HUDEP-2 (cell line): ENCODE measurements at regions not wholly inside any gene's neighbourhood (a gene's known extent, or its start where the extent isn't known, plus 50 kb on each side); places are given as distances from the start of the nearest gene placed in this dataset.
A peak's percentile ranks its signal among the peaks of the same experiment; 100 is the strongest.
"Not testable (repeated sequence)": the region's sequence is repeated elsewhere in the genome, so short reads cannot be mapped to it uniquely, and the experiment has no call there.

Experiments used
- DNase-seq, 76 experiments: peaks; one replicate each; lab custom pipeline; 2025; ENCODE audit not compliant: unreplicated experiment in 76 of 76; lab: John Stamatoyannopoulos, UW

DNA sequence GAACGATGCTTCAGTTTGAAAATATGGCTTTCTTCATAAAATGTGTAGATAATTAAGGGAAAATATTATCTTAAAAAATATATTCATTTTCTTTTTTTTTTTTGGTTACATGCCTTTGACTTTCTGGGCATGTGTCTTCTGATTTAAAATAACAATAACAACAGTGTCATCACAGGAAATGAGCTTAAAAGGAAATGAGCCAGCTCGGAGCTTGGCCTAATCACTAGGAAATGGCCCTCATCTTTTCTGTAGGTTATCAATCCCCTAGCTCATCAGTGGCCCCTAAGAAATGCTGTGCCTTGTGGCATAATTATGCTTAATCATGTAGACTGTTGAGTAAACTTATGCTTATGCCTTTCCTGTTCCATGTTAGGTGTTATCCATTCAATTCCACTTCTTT lies 141.8 kb upstream of the FHL2 start:
- no peak for DNase-seq

DNA sequence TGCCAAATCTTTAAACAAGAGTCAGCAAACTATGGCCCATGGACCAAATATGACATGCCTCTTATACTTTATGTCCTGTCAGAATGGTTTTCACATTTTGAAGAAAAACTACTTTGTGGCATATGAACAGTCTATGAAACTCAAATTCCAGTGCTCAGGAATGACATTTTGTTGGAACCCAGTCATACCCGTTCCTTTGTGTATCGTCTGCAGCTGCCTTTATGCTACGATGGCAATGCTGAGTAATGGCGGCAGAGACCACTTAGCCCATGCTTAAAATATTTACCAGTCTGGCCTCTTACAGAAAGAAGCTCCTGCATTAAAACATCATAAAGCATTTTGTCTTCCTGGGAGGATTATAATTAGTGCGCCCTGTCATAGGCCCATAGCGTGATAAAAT lies 140.5 kb upstream of the FHL2 start:
- DNase-seq = no peak

- no peak for DNase-seq
Measured at GRCh38 chr2:105538840-105539239, 140.0 kb upstream of the FHL2 start.

DNA sequence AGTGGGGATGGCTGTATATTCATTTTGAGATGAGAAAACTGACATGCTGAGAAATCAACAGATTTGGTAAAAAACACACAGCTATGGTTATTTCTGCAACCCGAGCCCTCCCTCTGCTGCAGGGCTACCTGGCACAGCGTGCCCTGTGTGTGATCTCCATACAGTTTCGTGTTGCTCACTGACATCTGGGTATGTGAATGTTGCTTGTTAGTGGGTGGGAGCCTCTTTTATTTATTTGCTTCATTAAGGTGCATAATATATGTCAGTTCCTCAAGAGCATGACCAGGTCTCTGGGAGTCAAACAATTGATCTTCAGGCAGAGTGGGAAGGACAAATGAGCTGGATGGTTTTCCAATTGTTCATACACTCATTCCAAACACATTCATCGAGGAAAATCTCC lies 139.1 kb upstream of the FHL2 start:
- no peak for DNase-seq

GRCh38 chr2:105537466-105537865 lies 138.6 kb upstream of the FHL2 start:
- no peak for DNase-seq

GRCh38 chr2:105536175-105536574 lies 137.3 kb upstream of the FHL2 start:
- DNase-seq = no peak

DNA sequence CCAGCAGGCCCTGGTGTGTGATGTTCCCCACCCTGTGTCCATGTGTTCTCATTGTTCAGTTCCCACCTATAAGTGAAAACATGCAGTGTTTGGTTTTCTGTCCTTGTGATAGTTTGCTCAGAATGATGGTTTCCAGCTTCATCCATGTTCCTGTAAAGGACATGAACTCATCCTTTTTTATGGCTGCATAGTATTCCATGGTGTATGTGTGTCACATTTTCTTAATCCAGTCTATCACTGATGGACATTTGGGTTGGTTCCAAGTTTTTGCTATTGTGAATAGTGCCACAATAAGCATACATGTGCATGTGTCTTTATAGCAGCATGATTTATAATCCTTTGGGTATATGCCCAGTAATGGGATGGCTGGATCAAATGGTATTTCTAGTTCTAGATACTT lies 130.4 kb upstream of the FHL2 start:
- not testable (repeated sequence) for DNase-seq

GRCh38 chr2:105526000-105526925 lies 127.4 kb upstream of the FHL2 start:
- DNase-seq = no peak

- DNase-seq = no peak
Measured at GRCh38 chr2:105525201-105525600, 126.3 kb upstream of the FHL2 start.

GRCh38 chr2:105522645-105523044 lies 123.8 kb upstream of the FHL2 start:
- DNase-seq = no peak

DNA sequence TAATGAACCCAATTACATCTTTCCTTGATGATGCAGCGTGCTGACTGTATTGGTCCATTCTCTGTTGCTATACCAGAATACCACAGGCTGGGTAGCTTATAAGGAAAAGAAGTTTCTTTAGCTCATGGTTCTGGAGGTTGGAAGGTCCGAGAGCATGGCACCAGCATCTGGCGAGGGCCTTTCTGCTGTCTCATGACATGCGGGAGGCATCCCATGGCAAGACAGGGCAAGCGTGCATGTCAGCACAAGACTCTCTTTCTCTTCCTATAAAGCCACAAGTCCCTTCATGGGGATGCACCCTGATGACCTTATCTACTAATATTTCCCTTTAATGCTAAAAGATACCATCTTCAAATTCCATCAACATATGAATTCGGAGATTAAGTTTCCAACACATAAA lies 122.8 kb upstream of the FHL2 start:
- no peak for DNase-seq

DNA sequence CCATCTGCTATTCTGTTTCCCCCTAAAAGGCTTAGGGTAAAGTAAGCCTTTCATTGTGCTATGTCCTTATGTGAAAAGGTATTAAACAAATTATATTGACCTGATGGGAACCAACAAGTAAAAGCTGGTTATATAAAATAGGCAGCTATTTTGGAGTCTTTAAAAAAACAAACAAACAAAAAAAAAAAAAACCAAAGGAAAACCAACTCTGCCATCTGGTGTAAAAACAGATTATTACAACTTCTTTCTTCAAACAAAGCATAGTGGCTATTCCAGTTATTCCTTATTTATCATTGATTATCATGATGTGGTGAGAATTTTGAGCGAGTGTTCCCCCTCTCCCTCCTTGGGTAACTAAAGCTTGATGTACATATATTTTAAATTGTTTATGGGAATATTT lies 122.3 kb upstream of the FHL2 start:
- peak in 3 of 76 experiments; percentile 3 to 15 (median 11) for DNase-seq

- DNase-seq = no peak
Measured at GRCh38 chr2:105519516-105519915, 120.7 kb upstream of the FHL2 start.

- peak in 2 of 76 experiments; percentile 3 to 13 for DNase-seq
Measured at GRCh38 chr2:105518897-105519296, 120.0 kb upstream of the FHL2 start.

DNA sequence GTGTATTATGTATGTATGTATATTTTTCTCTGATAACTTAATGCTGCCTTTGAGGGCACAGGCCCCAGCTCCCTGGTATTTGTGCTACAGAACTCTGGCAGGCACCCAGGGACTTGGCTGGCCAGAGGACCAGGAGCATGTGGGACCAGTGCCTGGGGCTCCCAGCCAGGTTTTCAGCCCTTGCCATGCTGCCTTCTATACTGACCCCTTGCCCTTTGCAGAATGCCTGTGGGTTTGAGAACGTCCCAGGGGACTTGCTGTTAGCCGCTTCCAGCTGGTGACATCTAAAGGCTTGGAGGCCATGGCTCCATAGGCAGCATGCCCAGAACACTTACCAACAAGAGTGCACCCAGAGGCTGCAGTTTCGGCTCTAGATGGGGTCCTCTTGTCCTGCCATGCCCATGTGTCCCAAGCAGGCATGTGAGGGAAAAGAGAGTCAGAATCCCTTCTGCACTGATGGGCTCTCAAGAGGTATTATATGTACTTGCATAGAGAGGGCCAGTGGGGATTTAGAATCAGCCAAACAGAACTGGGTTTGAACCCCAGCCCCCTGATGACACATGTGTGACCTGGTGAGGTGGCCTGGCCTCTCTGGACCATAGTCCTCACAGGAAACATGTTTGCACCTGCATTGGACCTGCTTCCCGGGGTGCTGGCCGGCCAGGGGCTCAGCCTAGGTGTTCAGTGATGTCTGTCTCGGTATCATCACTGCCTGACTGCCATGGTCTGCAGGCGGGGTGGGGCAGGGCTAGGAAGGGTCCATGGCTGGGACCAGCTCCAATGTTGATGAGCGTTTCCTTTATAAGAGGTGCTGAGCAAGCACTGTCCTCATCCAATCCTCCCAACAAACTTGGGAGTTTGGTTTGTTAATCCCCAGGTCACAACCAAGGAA lies 119.2 kb upstream of the FHL2 start:
- DNase-seq = no peak

DNA sequence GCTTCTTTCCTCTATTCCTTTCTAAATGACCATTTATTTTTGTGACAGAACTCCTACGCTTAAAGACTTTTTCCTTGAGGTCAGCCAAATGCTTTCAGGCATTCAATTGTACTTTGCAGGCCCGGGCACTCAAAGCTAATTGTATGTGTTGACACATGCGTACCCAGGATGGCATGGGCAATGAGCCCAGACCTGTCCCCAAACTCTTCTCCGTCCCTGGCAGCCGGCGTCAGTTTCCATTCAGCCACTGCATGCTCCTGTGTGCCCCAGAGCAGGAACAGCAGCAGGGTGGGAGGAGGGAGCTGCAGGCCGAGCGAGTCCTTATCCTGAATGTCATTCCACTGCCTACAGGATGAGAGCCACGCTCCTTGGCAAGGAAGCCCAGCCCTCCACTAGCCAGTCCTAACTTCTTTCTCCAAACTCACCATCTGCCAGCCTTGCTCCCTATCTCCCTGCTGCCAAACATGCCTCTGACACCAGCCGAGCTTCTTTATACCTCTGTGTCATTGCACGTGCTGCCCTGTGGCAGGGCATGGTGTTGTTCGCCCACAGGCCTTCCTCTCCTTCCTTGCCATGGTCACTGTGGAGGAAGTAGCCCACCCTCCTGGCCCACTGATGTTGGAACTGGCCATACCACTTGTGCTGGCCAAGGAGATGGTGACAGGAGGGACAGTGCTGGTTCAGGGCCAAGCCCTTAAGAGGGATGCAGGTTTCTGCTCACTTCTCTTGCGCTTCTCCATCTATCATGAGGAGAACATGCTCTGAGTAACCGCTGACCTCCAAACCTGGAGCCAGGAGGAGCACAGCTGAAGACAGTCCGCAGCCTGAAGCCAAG lies 116.9 kb upstream of the FHL2 start:
- no peak for DNase-seq

- no peak for DNase-seq
Measured at GRCh38 chr2:105514576-105514975, 115.7 kb upstream of the FHL2 start.

DNA sequence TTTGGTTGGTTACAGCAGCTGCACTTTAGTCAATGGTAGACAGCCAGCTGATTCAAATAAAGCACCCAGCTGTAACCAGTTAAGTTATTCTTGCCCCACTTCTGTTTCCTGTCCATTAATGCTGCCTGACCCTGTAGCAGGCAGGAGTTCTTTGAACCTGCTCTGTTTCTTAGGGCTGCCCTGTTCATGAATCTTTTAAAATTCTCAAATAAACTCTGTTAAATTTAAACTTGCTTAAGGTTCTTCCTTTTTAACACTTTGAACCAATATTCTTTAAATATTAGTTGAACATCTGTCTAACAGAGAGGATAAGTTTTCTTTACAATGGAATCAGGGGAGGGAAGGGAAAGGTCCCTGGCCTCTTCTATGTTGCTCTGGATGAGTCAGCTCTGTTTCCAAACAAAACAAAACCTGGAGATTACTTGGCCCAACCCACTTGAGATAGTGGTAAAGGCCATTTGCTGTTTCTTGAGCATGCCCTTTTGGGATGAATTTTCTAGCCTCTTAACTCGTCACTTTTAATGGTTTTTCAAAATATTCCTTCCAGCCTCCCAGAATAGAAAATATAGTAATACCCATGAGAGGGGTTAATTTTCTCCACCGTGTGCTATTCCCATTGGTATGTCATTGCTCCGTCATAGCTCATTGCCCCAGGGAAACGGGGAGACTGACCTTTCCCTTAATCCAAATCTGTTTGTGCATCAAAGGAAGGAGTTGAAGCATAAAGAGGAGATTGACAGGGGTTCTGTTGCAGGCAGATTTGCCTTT lies 112.1 kb upstream of the FHL2 start:
- no peak for DNase-seq

- DNase-seq = no peak
Measured at GRCh38 chr2:105509269-105510086, 110.6 kb upstream of the FHL2 start.
